GM12801 (cell line): ENCODE measurements at regions not wholly inside any gene's neighbourhood (a gene's known extent, or its start where the extent isn't known, plus 50 kb on each side); places are given as distances from the start of the nearest gene placed in this dataset.

Source experiments
- CTCF ChIP-seq: IDR thresholded peaks from one replicate; pipeline ENCODE4 v1.5.1; 2011; ENCODE audit warnings: control low read depth; ENCODE audit not compliant: insufficient read length; ENCODE audit errors: extremely low read depth

GRCh38 chr17:77754956-77755355 lies 203.5 kb upstream of the TNRC6C start:
- no peak for TF ChIP-seq CTCF

- no peak for TF ChIP-seq CTCF
These were observed 203.0 kb upstream of the TNRC6C start for GRCh38 chr17:77755410-77755963.

GRCh38 chr17:77756028-77756427 lies 202.5 kb upstream of the TNRC6C start:
- TF ChIP-seq CTCF, result no peak

GRCh38 chr17:77756846-77757560 lies 201.5 kb upstream of the TNRC6C start:
- no peak for TF ChIP-seq CTCF

GRCh38 chr17:77757561-77757898 lies 201.0 kb upstream of the TNRC6C start:
- TF ChIP-seq CTCF, result no peak

GRCh38 chr17:77763023-77763422 lies 195.5 kb upstream of the TNRC6C start:
- no peak for TF ChIP-seq CTCF

- no peak for TF ChIP-seq CTCF
These were observed 194.9 kb upstream of the TNRC6C start for GRCh38 chr17:77763575-77763974.
